ENCODE measurements at regions not wholly inside any gene's neighbourhood (a gene's known extent, or its start where the extent isn't known, plus 50 kb on each side); places are given as distances from the start of the nearest gene placed in this dataset.

- H3K9me3 ChIP-seq, result peaks cover 3 to 18% of the 10 kb centered on the region in 2 donors
- TF ChIP-seq CTCF (IDR thresholded peaks at IDR 0.05), result no peak
- intact Hi-C loops (cut with DNase I), result no loop called here
These were observed 80.6 kb downstream of the MFSD1 start for GRCh38 chr3:158882445-158882844.

GRCh38 chr3:158896729-158897128 is 94.9 kb downstream of the MFSD1 start:
- no peak overlapping the region for H3K4me3 ChIP-seq
- H3K4me1 ChIP-seq, result no peaks in the 10 kb centered on the region

More at GRCh38 chr3:158882445-158882844, 80.6 kb downstream of the MFSD1 start:
- no peak overlapping the region for H3K27ac ChIP-seq
- no peak for DNase-seq (ENCODE audit: low spot score in 2 of 2)
- H3K4me3 ChIP-seq, result no peak overlapping the region
- no peaks in the 10 kb centered on the region for H3K27me3 ChIP-seq
- H3K4me1 ChIP-seq, result no peaks in the 10 kb centered on the region
- no peaks in the 10 kb centered on the region for H3K36me3 ChIP-seq

GRCh38 chr3:158906749-158907148 is 104.9 kb downstream of the MFSD1 start:
- H3K36me3 ChIP-seq, result no peaks in the 10 kb centered on the region
- H3K27ac ChIP-seq, result no peak overlapping the region
- intact Hi-C loops (cut with DNase I), result no loop called here
- DNase-seq (ENCODE audit: low spot score in 2 of 2), result no peak
- no peaks in the 10 kb centered on the region for H3K4me1 ChIP-seq
- no peaks in the 10 kb centered on the region for H3K9me3 ChIP-seq
- TF ChIP-seq CTCF (IDR thresholded peaks at IDR 0.05), result no peak
- H3K4me3 ChIP-seq, result no peak overlapping the region
- no peaks in the 10 kb centered on the region for H3K27me3 ChIP-seq

More at GRCh38 chr3:158896729-158897128, 94.9 kb downstream of the MFSD1 start:
- no peak for TF ChIP-seq CTCF (IDR thresholded peaks at IDR 0.05)
- H3K27ac ChIP-seq, result no peak overlapping the region
- H3K27me3 ChIP-seq, result no peaks in the 10 kb centered on the region
- no peaks in the 10 kb centered on the region for H3K36me3 ChIP-seq
- no peaks in the 10 kb centered on the region for H3K9me3 ChIP-seq
- intact Hi-C loops (cut with DNase I), result no loop called here
- no peak for DNase-seq (ENCODE audit: low spot score in 2 of 2)

- intact Hi-C loops (cut with DNase I), result no loop called here
- Histone ChIP-seq H3K4me3 (no peak overlapping the region), H3K36me3 (no peaks in the 10 kb centered on the region), H3K27me3 (no peaks in the 10 kb centered on the region), H3K9me3 (no peaks in the 10 kb centered on the region), H3K27ac (no peak overlapping the region), H3K4me1 (no peaks in the 10 kb centered on the region)
- no peak for TF ChIP-seq CTCF (IDR thresholded peaks at IDR 0.05)
- DNase-seq (ENCODE audit: low spot score in 2 of 2), result no peak
These were observed 106.4 kb downstream of the MFSD1 start for GRCh38 chr3:158908187-158908734.

GRCh38 chr3:158909870-158910269 is 108.0 kb downstream of the MFSD1 start:
- H3K27me3 ChIP-seq, result no peaks in the 10 kb centered on the region
- no peak overlapping the region for H3K27ac ChIP-seq
- no peak overlapping the region for H3K4me3 ChIP-seq
- DNase-seq (ENCODE audit: low spot score in 2 of 2), result no peak
- no peaks in the 10 kb centered on the region for H3K36me3 ChIP-seq
- no peak for TF ChIP-seq CTCF (IDR thresholded peaks at IDR 0.05)
- no peaks in the 10 kb centered on the region for H3K4me1 ChIP-seq
- intact Hi-C loops (cut with DNase I), result no loop called here
- H3K9me3 ChIP-seq, result no peaks in the 10 kb centered on the region

GRCh38 chr3:158911586-158911985 is 109.7 kb downstream of the MFSD1 start:
- Histone ChIP-seq H3K4me3 (no peak overlapping the region), H3K9me3 (no peaks in the 10 kb centered on the region), H3K4me1 (no peaks in the 10 kb centered on the region), H3K27me3 (no peaks in the 10 kb centered on the region), H3K27ac (no peak overlapping the region), H3K36me3 (no peaks in the 10 kb centered on the region)
- no peak for TF ChIP-seq CTCF (IDR thresholded peaks at IDR 0.05)
- intact Hi-C loops (cut with DNase I), result no loop called here
- DNase-seq (ENCODE audit: low spot score in 2 of 2), result no peak
